Fibroblast of the aortic adventitia (primary cell): ENCODE measurements at regions not wholly inside any gene's neighbourhood (a gene's known extent, or its start where the extent isn't known, plus 50 kb on each side); places are given as distances from the start of the nearest gene placed in this dataset.
"Not testable (repeated sequence)": the region's sequence is repeated elsewhere in the genome, so short reads cannot be mapped to it uniquely, and the experiment has no call there.

Experiments used
- DNase-seq: peaks from one replicate; pipeline ENCODE4 v3.0.0-alpha.2; 2010; ENCODE audit warnings: low read depth
- H3K4me3 ChIP-seq: 2 replicates; pipeline ENCODE4 v1.5.1; 2011; ENCODE audit warnings: low read depth, mild to moderate bottlenecking, control low read depth, low read length, moderate library complexity
- CTCF ChIP-seq: IDR thresholded peaks from 2 replicates; pipeline ENCODE4 v1.5.1; 2011; ENCODE audit warnings: mild to moderate bottlenecking, low read length, control low read depth, inconsistent platforms; ENCODE audit not compliant: insufficient read depth

- TF ChIP-seq CTCF = no peak
- no peak for DNase-seq
- no peak overlapping the region for H3K4me3 ChIP-seq
Measured at GRCh38 chr4:52431410-52431809, 227.7 kb downstream of the USP46 start.

- no peak overlapping the region for H3K4me3 ChIP-seq
- no peak for DNase-seq
- no peak for TF ChIP-seq CTCF
Measured at GRCh38 chr4:52431869-52432268, 227.2 kb downstream of the USP46 start.

- not testable (repeated sequence) for H3K4me3 ChIP-seq, DNase-seq
Measured at GRCh38 chr4:52442524-52442923, 216.6 kb downstream of the USP46 start.

- no peak overlapping the region for H3K4me3 ChIP-seq
- no peak for DNase-seq
- TF ChIP-seq CTCF = no peak
Measured at GRCh38 chr4:52472444-52472843, 186.7 kb downstream of the USP46 start.

GRCh38 chr4:52477191-52477780, 181.8 kb downstream of the USP46 start:
- H3K4me3 ChIP-seq = no peak overlapping the region
- no peak for DNase-seq
- TF ChIP-seq CTCF = no peak

- no peak overlapping the region for H3K4me3 ChIP-seq
- TF ChIP-seq CTCF = no peak
- no peak for DNase-seq
Measured at GRCh38 chr4:52483186-52483890, 175.8 kb downstream of the USP46 start.

- TF ChIP-seq CTCF = no peak
- no peak overlapping the region for H3K4me3 ChIP-seq
- DNase-seq = no peak
Measured at GRCh38 chr4:52507774-52508173, 151.3 kb downstream of the USP46 start.
